GM18520 (cell line): ENCODE measurements at regions not wholly inside any gene's neighbourhood (a gene's known extent, or its start where the extent isn't known, plus 50 kb on each side); places are given as distances from the start of the nearest gene placed in this dataset.

ENCODE experiments used
- ATAC-seq: cut with Tn5 transposase; IDR thresholded peaks from one replicate; pipeline ENCODE4 v1.9.1; 2021; ENCODE audit not compliant: unreplicated experiment

- ATAC-seq: no peak
These were observed 246.3 kb downstream of the HHIPL2 start for GRCh38 chr1:222301652-222302051.

- ATAC-seq: no peak
These were observed 248.4 kb downstream of the HHIPL2 start for GRCh38 chr1:222299524-222299923.

GRCh38 chr1:222290866-222291265 lies 257.0 kb downstream of the HHIPL2 start:
- no peak for ATAC-seq

- ATAC-seq: no peak
These were observed 259.9 kb downstream of the HHIPL2 start for GRCh38 chr1:222288053-222288452.

- no peak for ATAC-seq
These were observed 261.9 kb downstream of the HHIPL2 start for GRCh38 chr1:222286011-222286410.

GRCh38 chr1:222285526-222285925 lies 262.4 kb downstream of the HHIPL2 start:
- no peak for ATAC-seq

- ATAC-seq: no peak
These were observed 263.4 kb downstream of the HHIPL2 start for GRCh38 chr1:222284466-222284865.

GRCh38 chr1:222283147-222283768 lies 264.6 kb downstream of the HHIPL2 start:
- no peak for ATAC-seq

- no peak for ATAC-seq
These were observed 268.3 kb downstream of the HHIPL2 start for GRCh38 chr1:222279591-222279990.

- no peak for ATAC-seq
These were observed 269.4 kb downstream of the HHIPL2 start for GRCh38 chr1:222278501-222278900.

GRCh38 chr1:222275729-222276465 lies 272.0 kb downstream of the HHIPL2 start:
- no peak for ATAC-seq

GRCh38 chr1:222275001-222275728 lies 272.7 kb downstream of the HHIPL2 start:
- ATAC-seq: no peak

- ATAC-seq: no peak
These were observed 281.4 kb downstream of the HHIPL2 start for GRCh38 chr1:222266223-222267196.

GRCh38 chr1:222263791-222264190 lies 284.1 kb downstream of the HHIPL2 start:
- no peak for ATAC-seq

GRCh38 chr1:222257027-222257426 lies 290.9 kb downstream of the HHIPL2 start:
- no peak for ATAC-seq

GRCh38 chr1:222256058-222256457 lies 291.8 kb downstream of the HHIPL2 start:
- ATAC-seq: no peak

- ATAC-seq: no peak
These were observed 295.1 kb downstream of the HHIPL2 start for GRCh38 chr1:222252788-222253187.

GRCh38 chr1:222251847-222252246 lies 296.1 kb downstream of the HHIPL2 start:
- no peak for ATAC-seq

GRCh38 chr1:222250376-222250775 lies 297.5 kb downstream of the HHIPL2 start:
- ATAC-seq: no peak

- no peak for ATAC-seq
These were observed 300.0 kb downstream of the HHIPL2 start for GRCh38 chr1:222247811-222248310.

GRCh38 chr1:222247081-222247480 lies 300.8 kb downstream of the HHIPL2 start:
- no peak for ATAC-seq
